SK-MEL-5 (cell line): ENCODE measurements at regions not wholly inside any gene's neighbourhood (a gene's known extent, or its start where the extent isn't known, plus 50 kb on each side); places are given as distances from the start of the nearest gene placed in this dataset.
"Not testable (repeated sequence)": the region's sequence is repeated elsewhere in the genome, so short reads cannot be mapped to it uniquely, and the experiment has no call there.

Experiments used
- DNase-seq: peaks from one replicate; pipeline ENCODE4 v3.0.0-alpha.2; 2016; ENCODE audit warnings: low read depth, low spot score
- in situ Hi-C: cut with HindIII; loops from 2 replicates; pipeline ENCODE4 v1.10.0; 2016; ENCODE audit warnings: low sequenced_read_pairs, high pct_unique_total_duplicates, low pct_unique_long_range_greater_than_20kb

GRCh38 chr17:46460129-46460528 is 52.1 kb upstream of the LRRC37A2 start:
- in situ Hi-C loops, DNase-seq: not testable (repeated sequence)

GRCh38 chr17:46455069-46455468 is 57.2 kb upstream of the LRRC37A2 start:
- DNase-seq, in situ Hi-C loops: not testable (repeated sequence)

- in situ Hi-C loops, DNase-seq: not testable (repeated sequence)
These were observed 57.7 kb upstream of the LRRC37A2 start for GRCh38 chr17:46454572-46454971.

GRCh38 chr17:46453077-46453476 is 59.2 kb upstream of the LRRC37A2 start:
- in situ Hi-C loops = not testable (repeated sequence)

GRCh38 chr17:46445849-46446248 is 66.4 kb upstream of the LRRC37A2 start:
- DNase-seq, in situ Hi-C loops: not testable (repeated sequence)

More at GRCh38 chr17:46453077-46453476, 59.2 kb upstream of the LRRC37A2 start:
- DNase-seq = not testable (repeated sequence)

GRCh38 chr17:46445411-46445810 is 66.9 kb upstream of the LRRC37A2 start:
- DNase-seq, in situ Hi-C loops: not testable (repeated sequence)

GRCh38 chr17:46442153-46442552 is 70.1 kb upstream of the LRRC37A2 start:
- not testable (repeated sequence) for DNase-seq

GRCh38 chr17:46440665-46441064 is 71.6 kb upstream of the LRRC37A2 start:
- in situ Hi-C loops, DNase-seq: not testable (repeated sequence)

More at GRCh38 chr17:46442153-46442552, 70.1 kb upstream of the LRRC37A2 start:
- in situ Hi-C loops = not testable (repeated sequence)

- DNase-seq, in situ Hi-C loops: not testable (repeated sequence)
These were observed 73.0 kb upstream of the ARL17B start for GRCh38 chr17:46434450-46435062.

GRCh38 chr17:46430300-46430699 is 68.7 kb upstream of the ARL17B start:
- DNase-seq, in situ Hi-C loops: not testable (repeated sequence)

- in situ Hi-C loops, DNase-seq: not testable (repeated sequence)
These were observed 68.1 kb upstream of the ARL17B start for GRCh38 chr17:46429675-46430074.

- DNase-seq, in situ Hi-C loops: not testable (repeated sequence)
These were observed 62.8 kb upstream of the ARL17B start for GRCh38 chr17:46424187-46424884.

- in situ Hi-C loops = not testable (repeated sequence)
- peak; percentile 0 for DNase-seq
These were observed 56.3 kb upstream of the ARL17B start for GRCh38 chr17:46417907-46418306.

GRCh38 chr17:46417261-46417660 is 55.7 kb upstream of the ARL17B start:
- in situ Hi-C loops, DNase-seq: not testable (repeated sequence)

GRCh38 chr17:46414559-46414958 is 53.0 kb upstream of the ARL17B start:
- DNase-seq, in situ Hi-C loops: not testable (repeated sequence)

GRCh38 chr17:46412156-46412555 is 50.6 kb upstream of the ARL17B start:
- DNase-seq, in situ Hi-C loops: not testable (repeated sequence)

- in situ Hi-C loops, DNase-seq: not testable (repeated sequence)
These were observed 49.7 kb upstream of the ARL17B start for GRCh38 chr17:46411172-46411852.
